ENCODE measurements at regions not wholly inside any gene's neighbourhood (a gene's known extent, or its start where the extent isn't known, plus 50 kb on each side); places are given as distances from the start of the nearest gene placed in this dataset.

DNA sequence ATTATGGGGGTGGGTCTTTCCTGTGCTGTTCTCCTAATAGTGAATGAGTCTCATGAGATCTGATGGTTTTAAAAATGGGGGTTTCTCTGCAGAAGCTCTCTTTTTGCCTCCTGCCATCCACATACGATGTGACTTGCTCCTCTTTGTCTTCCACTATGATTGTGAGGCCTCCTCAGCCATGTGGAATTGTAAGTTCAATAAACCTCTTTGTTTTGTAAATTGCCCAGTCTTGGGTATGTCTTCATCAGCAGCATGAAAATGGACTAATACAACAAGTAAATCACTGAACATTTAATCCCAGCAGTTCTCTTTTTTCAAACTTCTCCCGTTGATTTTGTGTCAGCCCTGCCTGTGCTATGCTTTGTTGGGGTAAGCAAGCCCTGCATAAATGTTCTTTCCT is 95.2 kb downstream of the FAM217A start (continued):
- no peak for TF ChIP-seq ATF6 (CRISPR knock-in tag; IDR thresholded peaks at IDR 0.05)

DNA sequence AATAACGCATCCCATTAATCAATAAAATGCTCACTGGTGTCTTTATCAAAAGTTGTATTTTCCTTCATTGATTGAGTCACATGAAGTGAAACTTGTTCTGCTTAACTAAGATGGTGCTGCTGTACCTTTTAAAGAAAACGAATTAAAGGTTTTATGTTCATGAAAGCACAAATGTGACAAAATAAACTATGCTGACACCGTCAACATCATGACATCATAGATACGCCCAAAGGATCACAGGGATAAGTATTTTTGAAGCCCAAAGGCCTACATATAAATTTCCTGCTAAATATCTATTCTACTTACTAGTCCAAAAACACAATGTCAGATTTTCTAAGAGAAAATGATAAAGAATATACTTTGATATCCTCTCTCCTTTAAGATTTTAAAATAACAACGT is 94.4 kb downstream of the FAM217A start:
- no peak for DNase-seq (ENCODE audit: low spot score)
- Mint-ChIP-seq H3K27me3 (ENCODE audit: low read depth) (no peaks in the 10 kb centered on the region), H3K36me3 (peaks cover 9% of the 10 kb centered on the region), H3K27ac (no peak overlapping the region), H3K9me3 (peaks cover 5% of the 10 kb centered on the region), H3K4me3 (no peak overlapping the region), H3K4me1 (peaks cover 42% of the 10 kb centered on the region)
- TF ChIP-seq PREB (CRISPR knock-in tag; IDR thresholded peaks at IDR 0.05; ENCODE audit: borderline replicate concordance): no peak
- TF ChIP-seq, protein P1, sequence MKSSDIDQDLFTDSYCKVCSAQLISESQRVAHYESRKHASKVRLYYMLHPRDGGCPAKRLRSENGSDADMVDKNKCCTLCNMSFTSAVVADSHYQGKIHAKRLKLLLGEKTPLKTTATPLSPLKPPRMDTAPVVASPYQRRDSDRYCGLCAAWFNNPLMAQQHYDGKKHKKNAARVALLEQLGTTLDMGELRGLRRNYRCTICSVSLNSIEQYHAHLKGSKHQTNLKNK (CRISPR knock-in tag; IDR thresholded peaks at IDR 0.05): no peak
- no peak for TF ChIP-seq ERG (CRISPR knock-in tag; IDR thresholded peaks at IDR 0.05)
- TF ChIP-seq NR2C2 (CRISPR knock-in tag; IDR thresholded peaks at IDR 0.05): no peak
- no peak for TF ChIP-seq E2F4 (CRISPR knock-in tag; IDR thresholded peaks at IDR 0.05; ENCODE audit: borderline replicate concordance, low read depth)
- no peak for TF ChIP-seq ETV6 (CRISPR knock-in tag; IDR thresholded peaks at IDR 0.05)
- TF ChIP-seq CDX4 (CRISPR knock-in tag; IDR thresholded peaks at IDR 0.05; ENCODE audit: borderline replicate concordance): no peak
- no peak for TF ChIP-seq RORB (CRISPR knock-in tag; IDR thresholded peaks at IDR 0.05)
- TF ChIP-seq NFYB (CRISPR knock-in tag; conservative IDR thresholded peaks at IDR 0.05; ENCODE audit: low read depth): no peak
- CTCF ChIA-PET: interaction anchor here (2.2 kb wide), 1 partner anchor 135 kb away, joined by 8 read pairs; the partner anchor contains the start of gene FAM50B
- ATAC-seq: no peak
- POLR2A ChIA-PET: no interaction called here

DNA sequence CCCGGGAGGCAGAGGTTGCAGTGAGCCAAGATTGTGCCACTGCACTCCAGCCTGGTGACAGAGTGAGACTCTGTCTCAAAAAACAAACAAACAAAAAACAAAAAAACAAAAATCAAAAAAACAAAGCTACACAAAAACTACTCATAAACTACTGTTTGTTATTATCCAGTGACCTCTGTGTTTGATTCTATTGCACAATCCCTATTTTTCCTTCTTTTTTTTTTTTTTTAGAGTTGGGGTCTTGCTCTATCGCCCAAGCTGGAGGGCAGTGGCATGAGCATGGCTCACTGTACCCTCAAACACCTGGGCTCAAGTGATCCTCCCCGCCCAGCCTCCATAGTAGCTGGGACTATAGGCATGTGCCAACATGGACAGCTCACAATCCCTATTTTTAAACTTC is 92.7 kb downstream of the FAM217A start:
- ATAC-seq (no peak), DNase-seq (ENCODE audit: low spot score) (no peak)
- POLR2A ChIA-PET: no interaction called here
- H3K4me1 Mint-ChIP-seq: peaks cover 50% of the 10 kb centered on the region
- TF ChIP-seq ZNF121 (CRISPR knock-in tag; IDR thresholded peaks at IDR 0.05): peak; percentile 31; the same call in 1 of the 2 replicates
- TF ChIP-seq NFATC4 (CRISPR knock-in tag; IDR thresholded peaks at IDR 0.05): no peak
- no peaks in the 10 kb centered on the region for H3K27me3 Mint-ChIP-seq (ENCODE audit: low read depth)
- peaks cover 5% of the 10 kb centered on the region for H3K9me3 Mint-ChIP-seq
- no peak overlapping the region for H3K4me3 Mint-ChIP-seq
- peak overlapping the region; percentile 55; the same call in 1 of the 2 replicates for H3K27ac Mint-ChIP-seq
- CTCF ChIA-PET: interaction anchor here (0.9 to 6.0 kb wide), 6 partner anchors 8 to 137 kb away, joined by 3 to 83 read pairs (median 4); partner anchors contain the start of gene FAM50B
- H3K36me3 Mint-ChIP-seq: peaks cover 9% of the 10 kb centered on the region

- ChIA-PET CTCF (interaction anchor here (0.9 to 6.0 kb wide), 5 partner anchors 9 to 138 kb away, joined by 3 to 83 read pairs (median 4); partner anchors contain the start of gene FAM50B), POLR2A (no interaction called here)
- Mint-ChIP-seq H3K27me3 (ENCODE audit: low read depth) (no peaks in the 10 kb centered on the region), H3K4me3 (peak overlapping the region; percentile 6; the same call in 1 of the 2 replicates), H3K27ac (peak overlapping the region; percentile 55), H3K9me3 (peaks cover 2% of the 10 kb centered on the region), H3K4me1 (peaks cover 58% of the 10 kb centered on the region), H3K36me3 (peaks cover 3% of the 10 kb centered on the region)
- DNase-seq (ENCODE audit: low spot score) (peak; percentile 23), ATAC-seq (peak; percentile 62)
- TF ChIP-seq, protein P2, sequence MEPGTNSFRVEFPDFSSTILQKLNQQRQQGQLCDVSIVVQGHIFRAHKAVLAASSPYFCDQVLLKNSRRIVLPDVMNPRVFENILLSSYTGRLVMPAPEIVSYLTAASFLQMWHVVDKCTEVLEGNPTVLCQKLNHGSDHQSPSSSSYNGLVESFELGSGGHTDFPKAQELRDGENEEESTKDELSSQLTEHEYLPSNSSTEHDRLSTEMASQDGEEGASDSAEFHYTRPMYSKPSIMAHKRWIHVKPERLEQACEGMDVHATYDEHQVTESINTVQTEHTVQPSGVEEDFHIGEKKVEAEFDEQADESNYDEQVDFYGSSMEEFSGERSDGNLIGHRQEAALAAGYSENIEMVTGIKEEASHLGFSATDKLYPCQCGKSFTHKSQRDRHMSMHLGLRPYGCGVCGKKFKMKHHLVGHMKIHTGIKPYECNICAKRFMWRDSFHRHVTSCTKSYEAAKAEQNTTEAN (CRISPR knock-in tag; IDR thresholded peaks at IDR 0.05): no peak
- TF ChIP-seq AR (CRISPR knock-in tag; IDR thresholded peaks at IDR 0.05) (no peak), ZSCAN18 (CRISPR knock-in tag; IDR thresholded peaks at IDR 0.05) (no peak), HMGA2 (CRISPR knock-in tag; IDR thresholded peaks at IDR 0.05) (no peak), ZNF121 (CRISPR knock-in tag; IDR thresholded peaks at IDR 0.05) (no peak)
These were observed 91.9 kb downstream of the FAM217A start for GRCh38 chr6:3987053-3987452.

Measured in WTC11 (cell line).